Esophagus muscularis mucosa (tissue), 4 donors: ENCODE measurements at regions not wholly inside any gene's neighbourhood (a gene's known extent, or its start where the extent isn't known, plus 50 kb on each side); places are given as distances from the start of the nearest gene placed in this dataset.

Source experiments
- DNase-seq: peaks from one replicate; pipeline ENCODE4 v3.0.0-alpha.2; 2017; ENCODE audit errors: extremely low spot score
- H3K27ac ChIP-seq, 4 donors: fragments of 200-600 bp; sonication (generic); replicated peaks in 1 of 4; 1 replicate in 3 of 4; 2 replicates in 1 of 4; pipeline ENCODE4 v1.5.1; 2016 to 2019; ENCODE audit warnings: mild to moderate bottlenecking in 1 of 4
- H3K27me3 ChIP-seq, 4 donors: fragments of 200-600 bp; sonication (generic); one replicate each; pipeline versions ENCODE4 v1.5.1 to v1.6.0; 2016 to 2019
- H3K36me3 ChIP-seq, 4 donors: fragments of 200-600 bp; sonication (generic); one replicate each; pipeline ENCODE4 v1.5.1; 2016 to 2019
- H3K4me1 ChIP-seq, 4 donors: fragments of 200-600 bp; sonication (generic); one replicate each; pipeline ENCODE4 v1.5.1; 2016 to 2019
- H3K4me3 ChIP-seq, 4 donors: fragments of 200-600 bp; sonication (generic); 1 replicate in 2 of 4; 2 replicates in 2 of 4; pipeline ENCODE4 v1.5.1; 2016 to 2019; ENCODE audit warnings: mild to moderate bottlenecking in 4 of 4, moderate library complexity in 1 of 4
- H3K9me3 ChIP-seq, 4 donors: fragments of 200-600 bp; sonication (generic); 1 replicate in 3 of 4; 2 replicates in 1 of 4; pipeline ENCODE4 v1.5.1; 2016 to 2019
- CTCF ChIP-seq, 3 experiments: fragments of 200-600 bp in 2 of 3; fragments of 450-650 bp in 1 of 3; sonication (generic) in 2 of 3; IDR thresholded peaks; one replicate each; pipeline ENCODE4 v1.5.1; 2017 to 2019; ENCODE audit warnings: antibody characterized with exemption in 3 of 3, mild to moderate bottlenecking in 2 of 3, moderate library complexity in 1 of 3
- EP300 ChIP-seq: sonication (generic); formaldehyde crosslinking; IDR thresholded peaks from one replicate; pipeline ENCODE4 v1.6.1; 2017; ENCODE audit warnings: antibody characterized with exemption
- POLR2A ChIP-seq: fragments of 450-650 bp; IDR thresholded peaks from one replicate; pipeline ENCODE4 v1.6.1; 2017; ENCODE audit warnings: antibody characterized with exemption, moderate library complexity, mild to moderate bottlenecking, low read depth
- POLR2AphosphoS5 ChIP-seq, 2 donors: sonication (generic); formaldehyde crosslinking; IDR thresholded peaks; one replicate each; pipeline ENCODE4 v1.6.1; 2017; ENCODE audit warnings: antibody characterized with exemption in 2 of 2
- WGBS: methylation state at CpG from one replicate; pipeline ENCODE4 v1.1.5; 2018; 5-methylcytosine and 5-hydroxymethylcytosine counted together
- intact Hi-C: fragments of 100-400 bp; cut with DNase I; formaldehyde crosslinking; loops from one replicate; pipeline ENCODE4 v1.15.1; 2023

- Histone ChIP-seq H3K9me3 (no peaks in the 10 kb centered on the region), H3K27ac (no peak overlapping the region), H3K4me1 (no peaks in the 10 kb centered on the region), H3K4me3 (no peak overlapping the region), H3K27me3 (no peaks in the 10 kb centered on the region), H3K36me3 (no peaks in the 10 kb centered on the region)
- WGBS, result 82% methylated on average over 5 of the region's 5 CpGs
- intact Hi-C loops, result no loop called here
- TF ChIP-seq POLR2AphosphoS5 (IDR thresholded peaks at IDR 0.05), result no peak
- no peak for TF ChIP-seq POLR2A
- no peak for TF ChIP-seq CTCF (IDR thresholded peaks at IDR 0.05)
- peak; percentile 14 for DNase-seq
Observed at GRCh38 chr2:61679096-61679495, 140.9 kb upstream of the XPO1 start.

- H3K27ac ChIP-seq, result no peak overlapping the region
- no peaks in the 10 kb centered on the region for H3K36me3 ChIP-seq
- TF ChIP-seq POLR2A (no peak), POLR2AphosphoS5 (IDR thresholded peaks at IDR 0.05) (no peak), CTCF (IDR thresholded peaks at IDR 0.05) (no peak), EP300 (no peak)
- H3K4me3 ChIP-seq, result no peak overlapping the region
- H3K9me3 ChIP-seq, result no peaks in the 10 kb centered on the region
- H3K4me1 ChIP-seq, result no peaks in the 10 kb centered on the region
- DNase-seq, result peak; percentile 60
- H3K27me3 ChIP-seq, result no peaks in the 10 kb centered on the region
- intact Hi-C loops, result no loop called here
Observed at GRCh38 chr2:61677942-61678341, 139.8 kb upstream of the XPO1 start.

GRCh38 chr2:61677306-61677705, 139.2 kb upstream of the XPO1 start:
- 100% methylated on average over 1 of the region's 1 CpG for WGBS
- intact Hi-C loops, result no loop called here

GRCh38 chr2:61675204-61675603, 137.0 kb upstream of the XPO1 start:
- H3K4me1 ChIP-seq, result peaks cover 18 to 20% (median 20%) of the 10 kb centered on the region in 4 donors
- no peak for TF ChIP-seq CTCF (IDR thresholded peaks at IDR 0.05)
- no peak for TF ChIP-seq EP300
- TF ChIP-seq POLR2A, result no peak
- no peak for TF ChIP-seq POLR2AphosphoS5 (IDR thresholded peaks at IDR 0.05)
- intact Hi-C loops, result no loop called here

More at GRCh38 chr2:61677306-61677705, 139.2 kb upstream of the XPO1 start:
- Histone ChIP-seq H3K4me1 (peaks cover 0 to 2% (median under 1%) of the 10 kb centered on the region in 4 donors), H3K4me3 (no peak overlapping the region), H3K27ac (no peak overlapping the region), H3K27me3 (no peaks in the 10 kb centered on the region), H3K36me3 (no peaks in the 10 kb centered on the region), H3K9me3 (no peaks in the 10 kb centered on the region)
- no peak for DNase-seq
- TF ChIP-seq EP300, result no peak
- no peak for TF ChIP-seq POLR2A
- TF ChIP-seq POLR2AphosphoS5 (IDR thresholded peaks at IDR 0.05), result no peak
- no peak for TF ChIP-seq CTCF (IDR thresholded peaks at IDR 0.05)

GRCh38 chr2:61671561-61672315, 133.6 kb upstream of the XPO1 start:
- peak overlapping the region; percentile 70 to 82 (median 75) for H3K27ac ChIP-seq
- no peaks in the 10 kb centered on the region for H3K36me3 ChIP-seq
- WGBS, result 47% methylated on average over 5 of the region's 5 CpGs
- H3K9me3 ChIP-seq, result no peaks in the 10 kb centered on the region
- no peak for TF ChIP-seq CTCF (IDR thresholded peaks at IDR 0.05)
- DNase-seq, result peak; percentile 60
- H3K27me3 ChIP-seq, result no peaks in the 10 kb centered on the region
- intact Hi-C loops, result no loop called here
- peak overlapping the region; percentile 34 to 44 (median 40) for H3K4me3 ChIP-seq
- peaks cover 18 to 21% (median 20%) of the 10 kb centered on the region in 4 donors for H3K4me1 ChIP-seq

More at GRCh38 chr2:61675204-61675603, 137.0 kb upstream of the XPO1 start:
- Histone ChIP-seq H3K4me3 (no peak overlapping the region), H3K27me3 (no peaks in the 10 kb centered on the region), H3K9me3 (no peaks in the 10 kb centered on the region), H3K27ac (no peak overlapping the region), H3K36me3 (no peaks in the 10 kb centered on the region)
- DNase-seq, result no peak
